HG02973 (cell line): ENCODE measurements at regions not wholly inside any gene's neighbourhood (a gene's known extent, or its start where the extent isn't known, plus 50 kb on each side); places are given as distances from the start of the nearest gene placed in this dataset.
"Not testable (repeated sequence)": the region's sequence is repeated elsewhere in the genome, so short reads cannot be mapped to it uniquely, and the experiment has no call there.

Experiments
- ATAC-seq: cut with Tn5 transposase; IDR thresholded peaks from one replicate; pipeline ENCODE4 v1.9.1; 2021; ENCODE audit warnings: moderate library complexity; ENCODE audit not compliant: unreplicated experiment

DNA sequence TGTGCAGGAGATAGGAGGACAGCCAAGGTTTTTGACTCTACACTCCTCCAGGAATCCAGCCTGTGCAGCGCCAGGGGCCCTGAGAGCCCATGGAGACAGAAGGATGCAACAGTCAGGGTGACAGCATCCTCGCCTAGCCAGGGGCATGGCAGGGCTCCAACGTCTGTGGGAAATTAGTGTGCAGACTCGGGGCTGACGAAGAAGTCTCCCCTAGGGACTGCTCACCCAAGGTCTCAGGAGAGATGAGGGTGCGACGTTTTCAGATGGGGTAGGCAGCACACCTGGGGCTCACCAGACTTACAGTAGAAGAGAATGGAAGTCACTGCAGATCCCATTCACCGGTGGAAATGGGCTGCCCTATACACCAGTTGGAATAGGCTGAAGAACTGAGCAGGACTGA, 241.7 kb downstream of the SETD4 start:
- ATAC-seq: no peak

DNA sequence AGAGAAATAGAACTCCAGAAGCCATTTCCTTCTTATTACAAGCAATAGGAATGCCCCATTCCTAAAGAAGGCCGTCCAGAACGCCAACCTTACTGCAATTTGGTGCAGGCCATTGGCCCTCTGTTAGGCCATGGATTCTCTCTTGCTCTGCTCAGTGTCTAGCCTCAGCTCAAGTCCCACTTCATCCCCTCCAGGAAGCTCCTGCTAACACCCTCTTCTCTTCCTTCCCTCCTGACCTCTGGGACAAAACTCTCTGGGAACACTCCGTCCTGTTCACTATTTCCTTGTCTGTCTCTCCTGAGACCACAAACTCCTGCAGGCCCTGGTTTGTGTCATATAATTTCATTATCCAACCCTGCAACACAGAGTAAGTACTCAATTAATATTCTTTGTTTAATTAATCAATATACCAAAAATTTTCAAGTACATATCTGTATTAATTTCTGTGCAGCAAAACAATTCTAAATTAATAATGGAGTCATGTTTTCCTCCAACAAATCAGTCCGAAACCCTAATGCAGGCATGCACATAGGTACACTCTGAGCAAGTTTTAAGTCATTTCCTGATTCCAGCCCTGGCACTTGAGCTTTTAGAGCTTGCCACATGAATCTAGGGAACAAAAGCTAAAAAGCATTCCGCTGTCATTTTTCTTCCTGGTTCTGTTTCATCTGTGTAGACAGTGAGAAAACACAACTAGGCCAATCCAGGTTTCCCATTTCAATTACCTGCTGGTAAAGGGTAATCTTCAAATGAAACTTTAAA, 245.3 kb downstream of the SETD4 start:
- ATAC-seq: no peak

DNA sequence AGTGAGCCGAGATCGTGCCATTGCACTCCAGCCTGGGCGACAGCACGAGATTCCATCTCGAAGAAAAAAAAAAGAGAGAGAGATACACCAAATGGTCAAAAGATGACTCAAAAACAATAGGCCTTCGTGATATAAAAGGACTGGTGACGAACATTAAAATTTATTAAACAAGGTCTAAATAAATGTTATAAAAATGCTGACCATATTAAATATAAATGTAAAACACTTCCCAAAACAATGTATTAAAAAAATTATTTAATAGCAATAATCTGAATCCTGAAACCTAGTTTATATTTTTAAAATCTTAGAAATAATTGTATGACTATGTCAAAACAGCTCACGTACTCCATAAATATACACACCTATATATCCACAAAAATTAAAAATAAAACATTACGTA, 247.6 kb downstream of the SETD4 start:
- ATAC-seq: no peak

DNA sequence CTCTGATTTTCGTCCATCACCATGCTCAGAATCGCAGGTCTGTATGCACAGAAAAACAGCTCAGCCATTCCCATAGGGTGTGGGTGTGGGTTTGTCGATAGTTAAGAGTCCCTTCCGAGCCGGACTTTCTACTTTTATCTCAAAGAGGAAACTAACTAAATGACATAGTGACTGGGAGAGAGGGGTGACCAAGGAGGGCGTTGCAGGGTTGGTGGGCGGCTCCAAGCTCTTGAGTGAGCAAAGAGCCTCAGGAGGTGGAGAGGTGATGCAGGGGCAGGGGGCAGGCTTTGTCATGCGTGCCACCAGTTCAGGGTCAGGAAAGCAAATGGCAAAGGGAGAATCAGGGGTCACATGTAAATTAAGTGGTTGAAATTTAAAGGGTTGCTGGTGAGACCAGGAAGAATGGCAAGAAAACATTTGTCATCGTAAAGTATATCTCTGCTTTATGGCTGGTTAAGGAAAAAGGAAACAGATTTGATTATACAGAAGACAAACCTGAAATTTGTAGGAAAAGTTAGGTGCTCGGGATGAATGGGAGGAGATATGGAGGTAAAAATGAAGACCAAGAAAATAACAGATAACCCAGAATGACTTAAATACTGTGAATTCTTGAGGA, 249.0 kb downstream of the SETD4 start:
- no peak for ATAC-seq

DNA sequence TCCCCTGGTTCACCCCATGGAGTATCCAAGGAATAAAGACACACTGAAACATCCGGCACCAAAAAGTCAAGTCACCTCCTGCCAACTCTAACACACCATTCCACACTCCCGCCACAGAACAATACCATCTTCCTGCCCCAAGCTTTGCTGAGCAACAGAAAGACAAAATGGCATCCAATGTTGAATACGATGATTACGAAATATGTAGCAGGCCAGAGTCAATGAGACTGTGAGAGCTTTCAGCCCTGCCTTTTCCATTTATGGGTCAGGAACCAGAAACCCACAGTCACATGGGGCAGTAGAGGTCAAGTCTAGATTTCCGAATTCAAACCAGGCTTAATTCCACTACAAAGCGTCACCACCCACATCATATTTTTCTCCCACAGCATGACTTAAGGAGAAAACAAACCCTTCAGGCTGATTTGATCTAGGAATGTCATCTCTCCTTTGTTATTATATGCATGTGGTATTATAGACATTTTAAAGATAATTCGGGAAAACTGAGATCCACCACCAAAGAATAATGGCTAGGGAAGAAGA, 249.8 kb downstream of the SETD4 start:
- no peak for ATAC-seq

DNA sequence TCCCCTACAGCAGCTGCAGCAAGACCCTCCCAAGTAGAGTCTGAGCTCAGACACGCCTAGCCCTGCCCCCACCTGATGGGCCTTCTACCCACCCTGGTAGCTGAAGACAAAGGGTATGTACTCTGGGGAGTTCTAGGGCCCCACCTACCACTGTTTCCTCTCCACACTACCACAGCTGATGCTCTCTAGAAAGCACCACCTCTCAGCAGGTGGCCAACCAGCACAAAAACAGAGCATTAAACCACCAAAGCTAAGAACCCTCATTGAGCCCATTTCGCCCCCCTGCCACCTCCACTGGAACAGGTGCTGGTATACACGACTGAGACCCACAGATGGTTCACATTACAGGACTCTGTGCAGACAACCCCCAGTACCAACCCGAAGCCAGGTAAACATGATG, 258.9 kb downstream of the SETD4 start:
- no peak for ATAC-seq

DNA sequence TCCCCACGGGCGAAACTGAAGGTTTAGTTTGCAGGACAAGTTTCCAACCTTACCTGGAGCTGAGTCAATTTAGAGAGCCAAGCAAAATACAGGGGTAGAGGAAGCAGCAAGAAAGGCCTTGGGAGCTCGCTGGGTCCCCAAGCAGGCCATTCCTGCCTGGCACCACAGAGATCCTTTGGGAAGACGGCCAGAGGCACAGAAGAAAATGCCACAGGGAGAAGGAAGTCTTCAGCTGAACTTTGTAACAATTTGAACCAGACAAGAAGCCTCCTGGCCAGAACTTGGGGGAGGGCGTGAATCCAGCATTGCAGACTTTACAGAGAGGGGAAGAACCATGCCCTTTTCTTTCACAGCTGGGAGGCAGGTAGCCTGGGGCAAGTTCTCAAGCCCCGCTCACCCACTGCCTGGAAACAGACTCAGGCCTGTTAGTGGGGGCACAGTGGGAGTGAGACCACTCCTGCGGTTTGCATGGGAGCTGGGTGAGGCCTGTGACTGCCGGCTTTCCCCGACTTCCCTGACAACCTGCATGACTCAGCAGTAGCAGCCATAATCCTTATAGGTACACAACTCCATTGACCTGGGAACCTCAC, 259.4 kb downstream of the SETD4 start:
- not testable (repeated sequence) for ATAC-seq

DNA sequence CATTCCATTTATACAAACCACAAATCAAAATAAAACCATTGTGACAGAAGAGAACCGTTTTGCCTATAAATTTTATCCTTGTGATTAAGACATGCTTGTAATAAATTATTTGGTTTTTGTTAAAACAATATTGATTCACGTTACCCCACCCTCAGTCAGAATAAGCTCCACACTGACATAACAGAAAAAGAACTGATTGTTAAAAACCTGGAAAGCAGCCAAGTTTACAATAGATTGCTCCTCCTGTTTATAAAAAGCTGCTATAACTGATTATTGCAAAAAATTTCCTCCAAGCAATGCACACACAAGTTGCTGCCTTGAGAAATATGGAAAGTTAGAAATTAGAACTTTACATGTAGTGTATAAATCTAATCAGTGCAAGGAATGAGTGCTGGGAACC, 263.5 kb downstream of the SETD4 start:
- no peak for ATAC-seq

DNA sequence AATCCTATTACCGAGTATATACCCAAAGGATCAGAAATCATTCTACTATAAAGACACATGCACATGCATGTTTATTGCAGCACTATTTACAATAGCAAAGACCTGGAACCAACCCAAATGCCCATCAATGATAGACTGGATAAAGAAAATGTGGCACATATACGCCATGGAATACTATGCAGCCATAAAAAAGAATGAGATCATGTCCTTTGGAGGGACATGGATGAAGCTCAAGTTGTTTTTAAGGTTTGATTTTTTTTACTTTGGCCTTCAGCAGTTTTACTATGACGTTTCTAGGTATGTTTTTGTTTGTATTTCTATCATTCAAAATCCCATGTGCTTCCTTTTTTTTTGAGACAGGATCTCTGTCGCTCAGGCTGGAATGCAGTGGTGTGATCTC, 265.8 kb downstream of the SETD4 start:
- not testable (repeated sequence) for ATAC-seq

DNA sequence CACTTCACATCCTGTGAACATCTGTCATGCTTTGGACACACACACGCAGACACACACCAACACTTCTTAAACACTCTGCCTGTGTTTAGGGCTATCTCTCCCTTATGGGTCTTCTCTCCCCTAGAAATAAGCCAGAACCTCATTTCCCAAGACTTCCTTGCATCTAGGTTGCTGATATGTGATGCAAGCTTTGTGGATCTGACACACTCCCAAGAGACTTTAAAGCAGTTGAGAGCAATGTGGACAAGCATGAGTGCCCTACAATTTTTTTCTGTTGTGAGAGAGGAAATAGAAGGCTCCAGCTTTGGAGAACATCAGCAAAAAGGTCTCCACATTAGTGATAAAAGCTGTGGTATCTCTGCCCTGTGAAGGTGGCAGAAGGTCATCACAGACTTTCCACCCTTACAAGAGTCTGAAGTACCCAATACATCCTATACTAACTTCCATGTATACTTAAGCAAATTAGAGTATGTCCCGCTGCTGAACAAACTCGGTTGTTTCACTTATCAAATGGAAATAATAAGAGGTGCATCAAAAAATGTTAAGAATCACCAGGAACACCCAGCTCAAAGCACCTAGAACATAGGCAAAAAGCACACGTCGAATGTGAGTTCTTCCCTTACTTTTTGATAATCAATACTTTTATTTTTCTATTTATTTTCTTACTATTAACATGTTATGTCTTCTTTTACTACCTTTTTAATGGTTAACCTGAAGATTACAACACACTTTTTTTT, 267.6 kb downstream of the SETD4 start:
- no peak for ATAC-seq

DNA sequence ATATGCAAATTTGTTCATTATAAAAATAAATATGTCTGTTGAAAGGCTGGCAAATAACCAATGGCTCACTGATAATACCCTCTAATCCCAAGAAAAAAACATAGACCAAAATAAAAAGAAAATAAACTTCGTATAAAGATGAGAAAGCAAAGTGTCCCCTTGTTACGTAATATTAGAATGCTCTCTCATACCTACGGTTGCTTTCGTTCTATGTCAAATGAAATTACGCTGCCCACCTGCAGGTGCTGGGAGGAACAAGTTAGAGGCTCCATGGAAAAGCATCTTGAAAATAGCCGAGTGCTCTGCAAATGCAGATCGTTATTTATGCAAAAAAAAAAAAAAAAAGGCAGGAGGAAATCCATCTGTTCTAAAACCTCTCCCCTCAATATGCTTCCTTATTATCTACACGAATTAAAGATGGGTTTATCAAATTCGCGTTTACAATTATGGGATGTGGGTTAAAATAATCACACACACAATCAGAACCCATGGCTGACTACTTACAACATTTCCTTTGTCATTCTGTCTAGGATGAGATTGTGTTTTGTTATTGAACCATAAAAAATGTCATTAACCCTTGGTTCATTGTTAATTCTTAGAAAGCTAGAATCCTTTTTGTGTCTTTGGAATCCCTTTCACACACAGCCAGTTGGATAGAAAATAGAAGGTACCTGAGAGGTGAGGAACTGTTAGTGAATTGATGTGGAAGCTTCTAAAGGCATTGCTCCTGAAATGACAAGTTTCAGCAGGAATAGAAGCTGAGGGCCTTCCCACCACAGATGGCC, 268.6 kb downstream of the SETD4 start:
- no peak for ATAC-seq

DNA sequence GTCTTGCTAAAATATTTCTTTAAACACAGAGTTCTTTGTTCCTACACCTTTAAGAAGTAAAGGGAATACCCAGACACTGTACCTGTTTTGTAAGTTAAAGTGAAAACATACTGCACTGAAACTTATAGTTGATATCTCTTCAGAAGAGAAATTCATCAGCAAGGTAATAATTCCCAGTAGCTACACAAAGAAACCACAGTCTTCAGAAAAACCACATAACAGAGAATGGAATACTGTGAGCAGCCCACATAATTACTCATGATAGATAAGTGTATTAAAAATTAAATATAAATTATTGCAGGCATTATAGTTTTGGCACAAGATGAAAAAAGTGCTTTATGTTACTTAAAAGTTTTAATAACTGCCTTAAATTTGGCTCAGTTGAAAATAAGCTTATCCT, 276.6 kb downstream of the SETD4 start:
- no peak for ATAC-seq

DNA sequence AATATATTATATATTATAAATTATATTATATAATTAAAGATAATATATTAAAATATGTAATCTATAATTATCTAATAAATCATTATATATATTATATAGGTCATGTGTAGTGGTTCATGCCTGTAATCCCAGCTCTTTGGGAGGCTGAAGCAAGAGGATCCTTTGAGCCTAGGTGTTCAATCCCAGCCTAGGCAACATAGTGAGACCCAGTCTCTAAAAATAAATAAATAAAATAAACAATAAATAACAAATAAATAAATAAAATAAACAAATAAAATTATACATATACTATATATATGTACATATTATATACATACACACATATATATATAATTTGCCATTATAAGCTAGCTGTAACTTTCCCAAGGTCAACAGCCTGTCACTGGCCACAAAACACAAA, 277.7 kb downstream of the SETD4 start:
- no peak for ATAC-seq

DNA sequence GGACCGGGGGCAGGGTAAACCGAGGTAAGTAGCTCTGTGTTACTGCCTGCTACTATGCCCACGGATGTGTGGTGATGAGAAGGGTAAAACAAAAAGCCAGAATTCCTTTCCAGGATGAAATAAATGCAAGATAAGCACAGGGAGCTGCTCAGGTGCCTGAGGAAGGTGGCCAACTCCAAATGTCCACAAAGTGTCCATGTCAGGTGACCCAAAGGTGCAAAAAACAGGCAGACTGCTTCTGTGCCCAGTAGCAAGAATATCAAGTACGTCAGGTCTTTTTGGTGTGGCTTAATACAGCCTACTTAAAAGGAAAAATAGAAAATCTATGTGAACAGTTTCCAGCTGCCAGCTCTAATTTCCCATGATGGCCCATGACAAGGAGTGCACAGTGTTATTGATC, 279.3 kb downstream of the SETD4 start:
- no peak for ATAC-seq

DNA sequence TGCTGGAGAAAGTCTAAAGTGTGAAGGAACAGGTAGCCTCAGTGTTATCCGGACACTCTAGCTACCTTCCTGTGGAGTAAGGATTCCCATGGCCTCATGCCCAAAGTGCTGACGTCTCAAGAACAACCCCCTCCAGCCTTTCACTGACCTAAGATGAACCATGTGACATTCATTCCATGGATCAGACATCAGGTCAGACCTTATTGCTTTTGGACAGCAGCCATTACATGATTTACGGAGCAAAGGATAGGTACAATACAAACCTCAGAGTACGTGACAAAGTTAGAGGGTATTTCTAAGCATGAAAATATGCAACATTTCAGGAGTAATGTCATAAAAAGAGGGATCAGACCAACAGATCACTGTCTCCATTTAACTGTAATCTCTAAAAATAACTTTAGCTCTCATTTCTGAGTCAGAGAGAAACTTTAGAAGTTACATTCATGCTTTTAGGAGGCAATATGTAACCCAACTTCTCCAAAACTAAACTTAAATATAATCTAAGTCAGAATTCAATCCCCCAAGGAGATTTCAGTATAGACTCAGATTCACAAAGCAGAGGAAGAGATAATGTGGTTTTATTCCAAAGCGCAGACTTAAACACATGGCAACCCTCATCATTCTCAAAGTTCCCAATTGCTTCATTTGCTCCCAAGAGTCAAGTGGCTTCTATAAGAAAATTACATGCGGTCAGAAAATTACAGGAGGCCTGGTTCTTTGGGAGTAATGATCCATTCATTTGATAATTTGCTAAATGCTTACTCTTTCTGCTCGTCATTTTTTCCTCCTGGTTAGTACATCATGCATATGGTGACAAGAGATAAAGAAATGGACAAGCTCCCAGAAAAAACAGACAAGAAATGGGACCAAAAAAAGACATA, 280.4 kb downstream of the SETD4 start:
- no peak for ATAC-seq

DNA sequence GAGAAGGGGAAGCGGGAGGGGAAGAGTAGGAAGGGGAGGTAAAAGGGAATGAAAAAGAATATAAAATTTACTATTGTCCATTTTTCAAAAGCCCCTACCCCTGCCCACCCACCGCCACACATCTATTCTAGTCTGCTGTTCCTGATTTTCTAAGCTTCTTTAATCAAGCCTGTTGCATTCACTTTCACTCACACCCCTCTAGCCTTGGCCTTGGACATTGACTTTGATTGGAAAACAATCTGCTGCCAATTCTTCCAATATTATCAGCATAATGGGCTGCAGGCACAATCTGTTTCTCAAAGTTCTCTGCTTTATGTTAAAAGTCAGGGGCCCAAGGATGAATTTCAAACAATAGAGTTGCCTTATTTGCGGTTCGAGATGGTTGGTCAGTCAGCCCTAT, 281.2 kb downstream of the SETD4 start:
- ATAC-seq: no peak

DNA sequence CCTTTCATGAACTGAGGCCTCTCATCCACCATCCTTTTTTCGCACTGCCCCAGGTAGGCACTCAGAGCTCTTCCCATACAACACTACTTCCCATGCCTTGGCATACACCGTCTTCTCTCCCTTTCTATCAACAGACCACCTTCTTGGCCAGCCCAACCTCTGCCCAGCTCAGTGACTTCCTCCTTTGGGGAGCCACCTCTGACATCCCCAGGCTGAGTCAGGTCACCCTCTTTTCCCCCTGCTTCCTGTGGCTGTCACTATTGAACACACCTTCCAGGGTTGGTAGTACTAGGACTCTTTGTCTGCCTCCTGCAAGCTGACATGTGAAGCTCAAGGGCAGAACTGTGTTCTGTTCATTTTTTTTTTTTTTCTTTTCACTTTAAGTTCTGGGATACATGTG, 283.2 kb downstream of the SETD4 start:
- no peak for ATAC-seq

DNA sequence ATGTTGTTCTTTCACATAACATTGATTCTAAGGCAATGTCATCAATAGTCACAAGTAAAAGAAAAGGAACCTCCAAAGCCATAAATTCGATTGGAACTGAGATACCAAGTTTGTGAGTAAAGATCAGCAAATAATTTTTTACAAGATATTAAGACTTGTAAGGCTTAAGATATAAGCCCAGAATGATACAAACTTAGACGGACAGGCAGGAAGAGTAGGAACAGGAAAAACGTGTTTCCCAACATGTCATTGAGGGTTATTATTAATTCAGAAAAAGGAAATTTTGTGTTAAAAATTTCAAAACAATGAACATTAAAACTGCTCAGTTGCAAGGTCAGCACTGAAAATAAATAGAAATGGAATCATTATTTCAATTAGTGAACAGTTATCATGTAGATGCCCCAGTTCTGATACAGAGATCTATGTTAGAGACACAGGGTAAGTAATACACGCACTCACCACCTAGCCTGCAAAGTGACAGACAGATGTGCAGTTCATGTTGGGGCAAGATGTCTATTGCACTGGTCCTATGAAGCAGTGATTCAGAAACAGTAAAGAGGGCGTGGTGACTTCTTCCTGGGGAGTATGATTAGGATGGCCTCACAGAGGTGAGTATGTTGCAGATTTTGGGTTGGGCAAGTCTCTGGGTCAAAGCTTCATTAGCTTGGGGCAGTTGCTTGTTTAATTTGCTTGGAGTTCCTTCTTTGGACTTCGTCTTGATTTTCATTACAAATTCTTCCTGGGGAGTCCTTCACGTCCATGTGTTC, 284.4 kb downstream of the SETD4 start:
- ATAC-seq: no peak
